Superior temporal gyrus (tissue), 1 donor: ENCODE measurements at regions not wholly inside any gene's neighbourhood (a gene's known extent, or its start where the extent isn't known, plus 50 kb on each side); places are given as distances from the start of the nearest gene placed in this dataset.

Source experiments
- DNase-seq: peaks from one replicate; pipeline ENCODE4 v3.0.0-alpha.2; 2016; ENCODE audit errors: extremely low spot score

- no peak for DNase-seq
These were observed 186.8 kb upstream of the GLI2 start for GRCh38 chr2:120548627-120549608.

DNA sequence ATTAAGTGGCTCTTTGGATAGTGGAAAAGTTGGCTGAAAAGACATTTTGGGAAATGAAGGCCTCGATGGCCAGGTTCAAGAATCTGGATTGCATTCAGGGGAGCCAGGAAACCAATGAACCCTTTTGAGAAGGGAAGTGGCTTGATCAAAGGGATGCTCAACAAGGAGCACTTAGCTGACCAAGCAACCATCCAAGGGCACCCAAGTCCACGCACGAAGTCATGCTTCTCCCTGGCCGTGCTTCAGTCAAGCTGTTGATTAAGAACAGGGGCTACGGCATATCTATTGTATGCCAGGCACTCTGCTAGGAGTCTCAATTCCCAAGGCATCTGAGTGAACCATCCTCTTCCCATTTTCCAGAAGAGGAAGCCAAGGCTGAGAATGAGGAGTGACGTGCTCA lies 185.8 kb upstream of the GLI2 start:
- no peak for DNase-seq

DNA sequence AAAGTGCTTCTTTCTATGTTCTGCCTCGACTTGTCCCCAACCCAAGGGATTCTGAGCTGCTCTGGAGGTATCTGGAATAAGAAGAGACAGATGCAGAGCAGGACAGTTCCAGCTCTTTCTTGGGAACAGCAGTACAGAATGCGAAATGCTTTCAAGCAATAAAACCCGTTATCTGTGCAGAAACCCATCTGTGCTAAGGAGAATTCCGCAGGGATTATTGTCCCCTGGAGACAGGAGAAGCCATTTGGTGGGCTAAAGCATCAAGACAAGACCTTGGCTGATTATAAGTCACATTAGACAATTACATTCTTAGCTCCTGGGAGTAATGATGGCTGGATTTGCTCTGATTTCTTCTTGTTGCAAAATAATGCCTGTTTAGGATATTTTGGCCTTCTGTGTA lies 185.4 kb upstream of the GLI2 start:
- no peak for DNase-seq

DNA sequence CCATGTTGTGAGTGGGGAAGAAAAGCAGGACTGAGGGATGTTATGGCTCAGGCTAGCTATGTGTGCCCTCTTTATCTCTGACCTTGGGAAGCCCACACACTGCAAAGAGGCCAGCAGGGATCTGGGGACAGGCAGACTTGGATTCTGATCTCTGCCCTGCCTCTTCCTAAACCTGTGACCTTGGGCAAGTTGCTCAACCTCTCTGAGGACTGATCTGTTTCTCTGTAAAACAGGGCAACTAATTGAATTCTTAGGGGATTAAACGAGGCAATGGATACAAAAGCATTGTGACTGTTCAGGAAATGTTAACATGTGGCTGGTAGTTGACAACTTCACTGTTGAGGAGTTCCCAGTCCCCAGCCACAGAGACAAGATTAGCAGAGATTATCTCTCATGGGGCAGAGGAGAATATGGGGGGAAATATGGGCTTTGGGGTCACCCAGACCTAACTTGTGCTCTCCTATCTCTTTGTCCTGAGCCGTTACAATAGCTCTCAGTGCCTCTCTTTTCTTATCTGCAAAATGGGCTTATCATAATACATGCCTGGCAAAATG lies 184.7 kb upstream of the GLI2 start:
- DNase-seq = no peak

DNA sequence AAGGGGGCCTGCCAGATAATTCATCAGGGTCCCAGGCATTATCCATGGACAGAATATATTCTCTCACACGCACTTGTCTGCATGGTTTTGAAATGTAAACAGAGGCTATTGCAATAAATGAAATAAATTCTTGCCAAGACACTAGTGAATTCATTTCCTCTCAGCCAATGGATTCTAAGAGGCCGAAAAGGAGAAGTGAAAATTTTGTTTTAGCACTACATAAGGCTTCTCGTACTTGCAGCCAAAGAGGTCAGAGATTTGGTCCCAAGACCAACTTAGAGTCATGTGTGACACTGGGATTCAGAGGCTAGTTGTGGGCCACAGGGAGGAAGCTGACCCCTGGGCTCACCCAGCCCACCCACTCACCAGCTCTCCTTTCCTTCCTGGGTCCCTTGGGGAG lies 184.1 kb upstream of the GLI2 start:
- no peak for DNase-seq

- DNase-seq = no peak
These were observed 183.6 kb upstream of the GLI2 start for GRCh38 chr2:120552079-120552478.

- DNase-seq = peak; percentile 39
These were observed 182.7 kb upstream of the GLI2 start for GRCh38 chr2:120552800-120553481.

GRCh38 chr2:120554625-120555032 lies 181.0 kb upstream of the GLI2 start:
- no peak for DNase-seq

- DNase-seq = no peak
These were observed 180.6 kb upstream of the GLI2 start for GRCh38 chr2:120555092-120555491.

DNA sequence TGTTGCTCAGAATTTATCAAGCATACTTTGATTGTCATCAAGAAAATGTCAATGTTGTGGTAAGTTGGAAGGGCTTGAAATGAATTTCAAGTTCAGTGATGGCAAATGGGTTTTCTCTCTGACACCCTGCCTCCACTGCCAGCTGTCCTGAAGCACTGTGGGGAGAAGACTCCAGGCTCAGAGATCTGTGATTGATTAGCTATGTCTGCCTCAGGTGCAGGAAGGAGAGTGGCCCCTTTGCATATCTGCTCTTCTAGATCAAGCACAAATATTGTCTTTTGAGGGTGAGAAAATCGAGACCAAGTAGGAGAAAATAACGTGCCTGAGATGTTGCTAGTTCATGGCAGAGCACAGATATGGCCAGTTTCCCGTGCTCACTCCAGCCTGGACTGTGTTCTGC lies 178.8 kb upstream of the GLI2 start:
- no peak for DNase-seq

DNA sequence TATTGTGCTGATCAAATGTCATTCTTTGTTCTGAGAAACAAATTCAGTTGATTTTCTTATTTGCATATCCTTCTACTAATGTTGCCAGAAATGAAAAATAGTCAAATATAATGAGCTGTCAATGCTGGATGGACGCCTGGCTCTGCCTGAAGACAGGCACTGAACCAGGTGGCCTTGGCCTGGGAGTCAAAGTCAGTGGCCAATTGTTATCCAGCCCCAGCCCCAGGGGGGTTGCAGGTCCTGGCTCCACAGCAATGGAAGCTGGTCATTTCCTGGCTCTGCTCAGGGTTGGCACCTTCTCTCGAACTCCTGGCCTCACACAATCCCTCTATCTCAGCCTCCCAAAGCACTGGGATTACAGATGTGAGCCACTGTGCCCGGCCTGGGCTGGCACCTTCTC lies 176.8 kb upstream of the GLI2 start:
- no peak for DNase-seq

GRCh38 chr2:120559401-120559800 lies 176.3 kb upstream of the GLI2 start:
- DNase-seq = no peak

GRCh38 chr2:120560330-120560729 lies 175.3 kb upstream of the GLI2 start:
- no peak for DNase-seq

GRCh38 chr2:120561379-120562035 lies 174.2 kb upstream of the GLI2 start:
- DNase-seq = no peak

DNA sequence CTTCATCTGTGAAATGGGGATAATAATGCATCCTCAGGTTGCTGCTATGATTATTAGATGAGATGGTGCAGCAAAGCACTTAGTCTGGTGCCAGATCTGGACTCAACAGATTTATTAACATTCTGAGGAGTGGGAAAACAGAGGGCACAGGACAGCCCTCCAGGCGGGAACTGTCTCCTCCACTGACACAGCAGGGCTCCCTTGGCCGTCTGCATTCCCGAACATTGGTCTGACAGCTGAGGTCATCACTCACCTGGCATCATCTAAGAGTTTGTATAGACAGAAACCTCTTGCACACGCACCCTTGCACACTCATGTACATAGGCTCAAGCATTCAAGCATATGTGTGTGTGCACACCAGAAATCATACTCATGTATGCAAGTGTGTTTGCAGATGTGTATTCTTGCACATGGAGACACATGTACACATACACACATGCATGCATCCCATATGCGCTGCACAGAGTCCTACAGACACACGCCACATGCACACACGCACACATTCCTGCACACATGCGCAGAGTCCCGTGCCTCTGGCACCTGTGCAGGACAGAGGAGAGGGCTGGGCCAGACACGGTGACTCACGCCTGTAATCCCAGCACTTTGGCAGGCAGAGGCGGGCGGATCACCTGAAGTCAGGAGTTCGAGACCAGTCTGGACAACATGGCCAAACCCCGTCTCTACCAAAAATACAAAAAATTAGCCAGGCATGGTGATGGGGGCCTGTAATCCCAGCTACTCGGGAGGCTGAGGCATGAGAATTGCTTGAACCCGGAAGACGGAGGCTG lies 173.3 kb upstream of the GLI2 start:
- no peak for DNase-seq

- no peak for DNase-seq
These were observed 172.1 kb upstream of the GLI2 start for GRCh38 chr2:120563616-120564015.

DNA sequence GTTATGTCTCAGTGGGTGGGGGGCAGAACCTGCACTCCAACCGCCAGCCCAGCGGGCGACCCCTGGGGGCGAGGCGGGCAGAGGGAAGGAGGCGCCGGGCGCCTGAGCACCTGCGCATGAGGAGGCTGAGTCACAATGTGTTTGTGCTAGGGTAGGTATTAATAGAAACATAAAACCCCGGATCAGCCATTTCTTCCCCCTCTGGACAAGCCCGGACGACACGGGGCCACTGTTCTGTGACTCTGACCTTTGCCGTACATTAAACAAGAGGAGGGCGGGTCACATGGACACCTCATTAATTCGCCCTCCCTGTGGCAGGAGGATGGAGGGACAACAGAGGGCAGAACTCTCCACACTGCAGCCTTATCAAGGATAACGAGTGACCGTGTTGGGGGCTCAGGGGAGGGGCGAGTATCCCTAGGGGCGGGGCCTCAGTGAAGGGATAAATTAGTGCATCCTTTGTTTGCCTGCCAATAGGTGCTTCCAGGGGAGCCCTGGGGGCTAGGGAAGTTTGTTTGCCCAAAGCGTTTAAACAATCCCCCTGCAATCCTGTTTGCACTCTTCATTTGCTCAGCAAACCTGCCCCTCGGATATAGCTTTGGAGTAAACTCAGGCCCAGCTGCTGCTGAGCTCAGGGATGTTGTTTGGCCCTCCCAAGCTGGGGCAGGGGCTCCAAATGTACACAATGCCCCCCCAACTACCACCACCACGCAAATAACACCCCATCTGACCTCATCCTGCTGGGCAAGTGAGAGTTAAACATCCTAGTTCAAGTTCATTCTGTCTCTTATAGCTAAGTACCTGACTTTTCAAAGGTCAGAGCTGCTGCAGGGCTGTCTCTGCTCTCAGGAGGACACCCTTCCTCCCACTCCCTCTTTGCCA lies 171.2 kb upstream of the GLI2 start:
- no peak for DNase-seq

DNA sequence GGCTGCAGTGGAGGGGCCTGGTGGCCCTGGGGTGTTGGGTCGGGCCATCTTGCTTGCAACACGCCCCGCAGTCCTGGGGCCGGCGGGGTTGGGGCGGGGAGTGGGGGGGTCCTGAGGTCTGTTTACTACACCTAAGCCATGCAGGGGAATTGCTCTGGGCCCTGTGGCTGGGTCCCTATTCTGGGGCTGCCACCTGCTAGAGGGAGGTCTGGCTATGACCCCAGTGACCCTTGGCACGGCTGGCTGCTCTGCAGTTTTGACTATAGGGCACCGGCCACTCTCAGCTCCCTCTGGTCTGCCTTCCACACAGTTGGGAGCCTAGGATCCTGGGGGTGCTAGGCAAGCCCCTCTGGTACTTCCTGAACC lies 170.6 kb upstream of the GLI2 start:
- no peak for DNase-seq

- no peak for DNase-seq
These were observed 169.7 kb upstream of the GLI2 start for GRCh38 chr2:120565929-120566328.

- no peak for DNase-seq
These were observed 169.2 kb upstream of the GLI2 start for GRCh38 chr2:120566331-120567035.
